Ascending aorta (tissue), 2 donors: ENCODE measurements at regions not wholly inside any gene's neighbourhood (a gene's known extent, or its start where the extent isn't known, plus 50 kb on each side); places are given as distances from the start of the nearest gene placed in this dataset.

Source experiments
- DNase-seq, 2 donors: peaks; one replicate each; pipeline ENCODE4 v3.0.0-alpha.2; 2019; ENCODE audit warnings: low spot score in 2 of 2
- H3K27ac ChIP-seq, 2 donors: fragments of 200-600 bp; sonication (generic); one replicate each; pipeline ENCODE4 v1.5.1; 2016 to 2017; ENCODE audit warnings: mild to moderate bottlenecking in 1 of 2
- H3K27me3 ChIP-seq: fragments of 200-600 bp; sonication (generic); one replicate; pipeline ENCODE4 v1.5.1; 2017
- H3K36me3 ChIP-seq, 2 donors: fragments of 200-600 bp; sonication (generic); one replicate each; pipeline ENCODE4 v1.5.1; 2016
- H3K4me1 ChIP-seq, 2 donors: fragments of 200-600 bp; sonication (generic); one replicate each; pipeline ENCODE4 v1.5.1; 2016 to 2017; ENCODE audit warnings: mild to moderate bottlenecking in 1 of 2
- H3K4me3 ChIP-seq, 2 donors: fragments of 200-600 bp; sonication (generic); one replicate each; pipeline ENCODE4 v1.5.1; 2016 to 2017; ENCODE audit warnings: mild to moderate bottlenecking in 1 of 2
- H3K9me3 ChIP-seq, 2 donors: fragments of 200-600 bp; sonication (generic); one replicate each; pipeline ENCODE4 v1.5.1; 2016
- intact Hi-C: fragments of 100-400 bp; cut with DNase I; formaldehyde crosslinking; loops from one replicate; pipeline ENCODE4 v1.15.1; 2023
- TF ChIP-seq, protein P1 (sequence below), 3 experiments: fragments of 200-600 bp in 2 of 3; fragments of 450-650 bp in 1 of 3; sonication (generic) in 2 of 3; IDR thresholded peaks; one replicate each; pipeline ENCODE4 v1.5.1; 2016 to 2019; ENCODE audit warnings: antibody characterized with exemption in 3 of 3, mild to moderate bottlenecking in 1 of 3, moderate library complexity in 1 of 3

DNA sequence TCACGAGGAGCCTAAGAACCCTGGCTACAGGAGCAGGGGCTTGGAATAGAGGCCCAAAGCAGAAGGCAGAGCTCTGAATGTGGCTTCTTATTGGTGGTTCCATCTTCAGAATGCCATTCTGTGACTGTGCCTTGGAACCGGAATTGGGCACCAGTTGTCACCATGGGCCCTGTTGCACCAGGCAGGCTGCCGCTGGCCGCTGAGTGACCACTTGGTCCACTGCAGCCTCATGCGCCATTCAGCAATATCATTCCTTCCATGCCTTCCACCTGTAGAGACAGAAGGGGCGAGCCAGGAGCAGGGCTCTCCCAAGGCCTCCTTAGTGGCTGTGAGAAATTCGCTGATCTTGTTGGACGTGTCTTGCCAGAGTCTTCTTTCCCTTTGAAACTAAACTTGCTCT is 270.3 kb upstream of the CHD6 start:
- Histone ChIP-seq H3K4me1 (no peaks in the 10 kb centered on the region), H3K9me3 (no peaks in the 10 kb centered on the region), H3K36me3 (no peaks in the 10 kb centered on the region), H3K27me3 (no peaks in the 10 kb centered on the region), H3K27ac (no peak overlapping the region), H3K4me3 (no peak overlapping the region)
- intact Hi-C loops: no loop called here
- TF ChIP-seq, protein P1, sequence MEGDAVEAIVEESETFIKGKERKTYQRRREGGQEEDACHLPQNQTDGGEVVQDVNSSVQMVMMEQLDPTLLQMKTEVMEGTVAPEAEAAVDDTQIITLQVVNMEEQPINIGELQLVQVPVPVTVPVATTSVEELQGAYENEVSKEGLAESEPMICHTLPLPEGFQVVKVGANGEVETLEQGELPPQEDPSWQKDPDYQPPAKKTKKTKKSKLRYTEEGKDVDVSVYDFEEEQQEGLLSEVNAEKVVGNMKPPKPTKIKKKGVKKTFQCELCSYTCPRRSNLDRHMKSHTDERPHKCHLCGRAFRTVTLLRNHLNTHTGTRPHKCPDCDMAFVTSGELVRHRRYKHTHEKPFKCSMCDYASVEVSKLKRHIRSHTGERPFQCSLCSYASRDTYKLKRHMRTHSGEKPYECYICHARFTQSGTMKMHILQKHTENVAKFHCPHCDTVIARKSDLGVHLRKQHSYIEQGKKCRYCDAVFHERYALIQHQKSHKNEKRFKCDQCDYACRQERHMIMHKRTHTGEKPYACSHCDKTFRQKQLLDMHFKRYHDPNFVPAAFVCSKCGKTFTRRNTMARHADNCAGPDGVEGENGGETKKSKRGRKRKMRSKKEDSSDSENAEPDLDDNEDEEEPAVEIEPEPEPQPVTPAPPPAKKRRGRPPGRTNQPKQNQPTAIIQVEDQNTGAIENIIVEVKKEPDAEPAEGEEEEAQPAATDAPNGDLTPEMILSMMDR (IDR thresholded peaks at IDR 0.05): no peak
- DNase-seq: no peak

DNA sequence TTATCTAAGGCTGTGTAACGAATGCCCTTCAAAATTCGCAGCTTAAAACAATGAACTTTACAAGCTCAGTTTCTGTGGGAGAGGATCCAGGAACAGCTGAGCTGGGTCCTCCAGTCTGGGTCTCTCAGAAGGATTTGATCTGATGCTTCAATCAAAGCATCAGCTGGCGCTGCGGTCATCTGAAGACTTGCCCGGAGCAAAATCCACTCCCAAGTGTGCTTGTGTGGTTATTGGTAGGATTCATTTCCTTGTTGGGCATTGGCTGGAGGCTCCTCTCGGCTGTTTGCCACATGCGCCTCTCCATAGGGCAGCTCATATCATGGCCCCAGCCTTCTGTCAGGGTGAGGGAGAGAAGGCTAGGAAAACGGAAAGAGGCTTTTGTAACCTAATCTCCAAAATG is 269.3 kb upstream of the CHD6 start:
- H3K9me3 ChIP-seq: no peaks in the 10 kb centered on the region
- no peaks in the 10 kb centered on the region for H3K36me3 ChIP-seq
- no peak for DNase-seq
- H3K27me3 ChIP-seq: no peaks in the 10 kb centered on the region
- intact Hi-C loops: no loop called here
- no peak overlapping the region for H3K4me3 ChIP-seq
- H3K27ac ChIP-seq: no peak overlapping the region
- TF ChIP-seq, protein P1 (IDR thresholded peaks at IDR 0.05): no peak
- H3K4me1 ChIP-seq: no peaks in the 10 kb centered on the region

DNA sequence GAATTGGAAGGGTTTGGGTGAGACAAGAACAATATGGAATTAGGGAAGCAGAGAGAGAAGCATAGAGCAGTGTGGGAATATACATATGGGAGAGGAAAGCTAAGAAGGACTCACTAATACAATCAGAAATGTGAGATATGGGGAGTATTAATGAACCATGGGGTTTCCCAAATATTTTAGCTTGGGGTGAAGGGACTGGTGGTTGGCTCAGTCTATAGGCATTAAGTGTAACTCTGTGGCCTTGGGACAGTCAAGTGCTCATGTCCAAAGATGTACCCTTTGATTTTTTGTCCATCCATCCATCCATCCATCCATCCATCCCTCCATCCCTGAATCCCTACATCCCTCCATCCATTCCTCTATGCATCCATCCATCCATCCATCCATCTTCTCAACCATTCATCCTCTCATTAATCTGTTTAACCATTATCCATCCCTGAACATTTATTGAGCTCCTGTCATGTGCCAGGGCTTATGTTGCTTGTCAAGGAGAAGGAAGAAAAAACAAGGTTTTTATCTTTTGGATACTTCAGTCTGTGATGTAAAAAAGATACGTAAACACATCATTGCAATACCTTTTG is 263.4 kb upstream of the CHD6 start:
- TF ChIP-seq, protein P1 (IDR thresholded peaks at IDR 0.05): no peak
- Histone ChIP-seq H3K27ac (no peak overlapping the region), H3K4me3 (no peak overlapping the region), H3K27me3 (no peaks in the 10 kb centered on the region), H3K4me1 (no peaks in the 10 kb centered on the region), H3K9me3 (no peaks in the 10 kb centered on the region), H3K36me3 (no peaks in the 10 kb centered on the region)
- DNase-seq: no peak
- intact Hi-C loops: no loop called here

DNA sequence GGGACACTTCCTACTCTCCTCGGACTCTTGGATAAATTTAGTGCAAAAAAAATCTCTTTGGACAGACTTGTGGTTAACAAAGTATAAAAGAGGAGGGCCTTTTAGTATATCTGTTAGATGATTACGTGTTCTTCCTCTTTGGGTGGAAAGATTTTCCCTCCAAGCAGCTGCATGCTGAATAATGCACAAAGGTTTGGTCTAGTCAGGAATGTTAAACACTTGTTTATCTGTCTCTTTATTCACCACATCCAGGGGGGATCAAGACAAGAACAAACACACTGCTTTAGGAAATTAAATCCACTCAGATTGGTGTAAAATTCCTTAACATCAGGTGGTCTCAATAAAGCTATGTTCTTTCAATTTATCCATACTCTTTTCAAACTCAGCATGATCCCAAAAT is 260.9 kb upstream of the CHD6 start:
- intact Hi-C loops: no loop called here

DNA sequence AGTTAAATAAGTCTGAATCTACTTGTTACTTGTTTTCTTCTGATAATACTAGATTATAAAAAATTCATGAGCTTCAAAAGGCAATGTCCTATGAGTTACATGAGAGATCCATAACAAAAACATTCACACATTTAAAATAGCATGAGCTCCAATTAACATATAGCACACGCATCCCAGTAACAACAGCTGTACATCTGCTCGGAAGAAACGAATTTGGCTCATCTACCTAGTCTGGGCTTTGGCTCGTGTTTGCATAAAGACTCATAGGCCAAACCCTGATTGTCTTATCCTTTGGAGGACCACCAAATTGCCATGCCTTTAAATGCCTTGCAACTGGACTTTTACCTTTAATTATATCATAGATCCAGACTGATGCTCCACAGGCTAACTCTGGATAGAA is 259.7 kb upstream of the CHD6 start:
- Histone ChIP-seq H3K27ac (no peak overlapping the region), H3K4me1 (no peaks in the 10 kb centered on the region), H3K9me3 (no peaks in the 10 kb centered on the region), H3K27me3 (no peaks in the 10 kb centered on the region), H3K4me3 (no peak overlapping the region), H3K36me3 (no peaks in the 10 kb centered on the region)
- no peak for DNase-seq
- intact Hi-C loops: no loop called here
- TF ChIP-seq, protein P1 (IDR thresholded peaks at IDR 0.05): no peak

More for the DNA sequence above, 260.9 kb upstream of the CHD6 start:
- H3K4me3 ChIP-seq: no peak overlapping the region
- H3K27me3 ChIP-seq: no peaks in the 10 kb centered on the region
- no peak for DNase-seq
- no peaks in the 10 kb centered on the region for H3K9me3 ChIP-seq
- no peaks in the 10 kb centered on the region for H3K4me1 ChIP-seq
- TF ChIP-seq, protein P1 (IDR thresholded peaks at IDR 0.05): no peak
- no peaks in the 10 kb centered on the region for H3K36me3 ChIP-seq
- no peak overlapping the region for H3K27ac ChIP-seq

DNA sequence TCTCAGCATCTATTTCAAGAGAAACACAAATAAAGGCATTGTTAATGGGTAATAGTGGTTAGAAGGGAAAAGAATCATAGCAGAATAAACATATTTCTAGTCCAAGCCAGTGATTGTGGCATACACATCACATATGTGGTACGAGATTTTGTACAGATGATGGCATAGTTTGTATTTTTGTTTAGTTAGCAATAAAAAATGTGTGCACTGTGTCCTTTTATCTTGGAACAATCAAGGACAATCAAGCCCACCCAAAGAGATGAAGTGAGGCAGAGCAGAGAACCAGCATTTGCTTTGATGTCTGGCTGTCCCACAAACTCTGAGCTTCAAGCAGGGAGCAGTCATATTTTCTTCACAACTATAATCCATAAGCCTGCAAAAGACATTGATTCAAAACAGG is 256.5 kb upstream of the CHD6 start:
- DNase-seq: no peak
- Histone ChIP-seq H3K4me1 (no peaks in the 10 kb centered on the region), H3K4me3 (no peak overlapping the region), H3K9me3 (no peaks in the 10 kb centered on the region), H3K27ac (no peak overlapping the region), H3K27me3 (no peaks in the 10 kb centered on the region), H3K36me3 (no peaks in the 10 kb centered on the region)
- intact Hi-C loops: no loop called here
- TF ChIP-seq, protein P1 (IDR thresholded peaks at IDR 0.05): no peak
